Suprapubic skin (tissue), 3 donors: ENCODE measurements at regions not wholly inside any gene's neighbourhood (a gene's known extent, or its start where the extent isn't known, plus 50 kb on each side); places are given as distances from the start of the nearest gene placed in this dataset.

Experiments used
- CTCF ChIP-seq, 2 donors: fragments of 200-600 bp in 1 of 2; fragments of 450-650 bp in 1 of 2; sonication (generic) in 1 of 2; IDR thresholded peaks; one replicate each; pipeline ENCODE4 v1.5.1; 2016 to 2019; ENCODE audit warnings: antibody characterized with exemption in 2 of 2, mild to moderate bottlenecking in 1 of 2, moderate library complexity in 1 of 2
- EP300 ChIP-seq: sonication (generic); formaldehyde crosslinking; IDR thresholded peaks from one replicate; pipeline ENCODE4 v1.6.1; 2017; ENCODE audit warnings: antibody characterized with exemption
- POLR2A ChIP-seq, 2 donors: fragments of 450-650 bp; IDR thresholded peaks; one replicate each; pipeline ENCODE4 v1.6.1; 2017; ENCODE audit warnings: antibody characterized with exemption in 2 of 2, mild to moderate bottlenecking in 2 of 2, moderate library complexity in 2 of 2

DNA sequence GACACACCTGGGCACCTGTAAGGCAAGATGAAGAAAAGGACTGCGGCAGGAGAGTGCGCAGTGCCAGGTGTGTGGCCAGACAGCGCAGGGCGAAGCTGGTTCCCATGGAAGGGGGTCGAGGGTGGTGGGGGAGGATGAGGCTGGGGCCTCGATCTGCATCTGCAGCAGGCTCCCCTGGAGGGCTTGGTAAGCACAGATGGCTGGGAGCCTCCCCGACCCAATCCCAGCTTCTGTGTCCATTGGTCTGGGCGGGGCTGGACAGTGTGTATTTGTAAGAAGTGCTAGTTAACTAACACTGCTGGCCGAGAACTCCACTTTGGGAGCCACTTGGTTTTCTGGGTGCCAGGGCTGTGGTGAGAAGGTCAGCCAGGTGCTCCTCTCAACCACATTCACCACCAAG lies 385.1 kb upstream of the IRX1 start:
- TF ChIP-seq CTCF (IDR thresholded peaks at IDR 0.05) (no peak), EP300 (no peak), POLR2A (IDR thresholded peaks at IDR 0.05) (no peak)
